Astrocyte of the cerebellum (primary cell): ENCODE measurements at regions not wholly inside any gene's neighbourhood (a gene's known extent, or its start where the extent isn't known, plus 50 kb on each side); places are given as distances from the start of the nearest gene placed in this dataset.

Experiments used
- DNase-seq: peaks from one replicate; pipeline ENCODE4 v3.0.0-alpha.2; 2011; ENCODE audit warnings: low read depth
- H3K4me3 ChIP-seq: 2 replicates; pipeline ENCODE4 v1.5.1; 2011; ENCODE audit warnings: mild to moderate bottlenecking, low read depth, low read length, moderate library complexity
- CTCF ChIP-seq: IDR thresholded peaks from 2 replicates; pipeline ENCODE4 v1.5.1; 2012; ENCODE audit warnings: low read length, low read depth, moderate library complexity, mild to moderate bottlenecking; ENCODE audit errors: missing control alignments
- in situ Hi-C: cut with HindIII; loops from 2 replicates; pipeline ENCODE4 v1.10.0; 2017; ENCODE audit warnings: low sequenced_read_pairs

DNA sequence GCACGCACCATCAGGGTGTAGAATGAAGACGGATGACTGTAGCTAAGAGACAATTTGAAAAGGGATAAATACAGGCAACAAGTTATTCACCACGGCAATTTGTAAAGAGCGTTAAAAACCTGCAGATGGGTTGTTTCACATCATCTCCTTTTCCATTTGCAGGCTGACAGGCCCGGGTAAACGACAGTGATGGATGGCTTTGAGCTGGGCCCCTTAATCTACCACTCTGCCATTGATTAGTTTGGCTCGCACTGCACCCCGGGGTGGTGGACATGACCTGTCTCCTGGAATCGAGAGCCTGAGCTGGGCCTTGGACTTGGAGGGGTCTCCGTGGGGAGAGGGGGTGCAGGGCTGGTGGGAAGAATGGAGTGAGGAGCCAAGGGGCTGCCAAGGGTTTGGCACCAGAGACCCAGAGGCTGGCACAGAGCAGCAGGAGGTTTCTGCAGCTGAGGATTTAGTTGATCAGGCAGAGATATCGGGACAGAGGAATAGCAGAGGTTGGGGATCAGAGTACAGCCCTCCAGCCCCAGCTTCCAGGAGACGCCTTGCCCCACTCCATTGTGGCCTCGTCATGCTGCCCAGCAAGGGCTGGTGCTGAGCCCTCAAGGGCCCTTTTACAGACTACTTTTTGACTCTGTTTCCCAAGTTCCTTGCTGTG lies 110.6 kb upstream of the NECTIN1 start:
- no peak for DNase-seq
- TF ChIP-seq CTCF, result no peak
- in situ Hi-C loops, result no loop called here
- H3K4me3 ChIP-seq, result no peak overlapping the region

GRCh38 chr11:119835753-119836152 lies 106.8 kb upstream of the NECTIN1 start:
- DNase-seq, result no peak
- no peak for TF ChIP-seq CTCF
- in situ Hi-C loops, result no loop called here
- H3K4me3 ChIP-seq, result no peak overlapping the region

DNA sequence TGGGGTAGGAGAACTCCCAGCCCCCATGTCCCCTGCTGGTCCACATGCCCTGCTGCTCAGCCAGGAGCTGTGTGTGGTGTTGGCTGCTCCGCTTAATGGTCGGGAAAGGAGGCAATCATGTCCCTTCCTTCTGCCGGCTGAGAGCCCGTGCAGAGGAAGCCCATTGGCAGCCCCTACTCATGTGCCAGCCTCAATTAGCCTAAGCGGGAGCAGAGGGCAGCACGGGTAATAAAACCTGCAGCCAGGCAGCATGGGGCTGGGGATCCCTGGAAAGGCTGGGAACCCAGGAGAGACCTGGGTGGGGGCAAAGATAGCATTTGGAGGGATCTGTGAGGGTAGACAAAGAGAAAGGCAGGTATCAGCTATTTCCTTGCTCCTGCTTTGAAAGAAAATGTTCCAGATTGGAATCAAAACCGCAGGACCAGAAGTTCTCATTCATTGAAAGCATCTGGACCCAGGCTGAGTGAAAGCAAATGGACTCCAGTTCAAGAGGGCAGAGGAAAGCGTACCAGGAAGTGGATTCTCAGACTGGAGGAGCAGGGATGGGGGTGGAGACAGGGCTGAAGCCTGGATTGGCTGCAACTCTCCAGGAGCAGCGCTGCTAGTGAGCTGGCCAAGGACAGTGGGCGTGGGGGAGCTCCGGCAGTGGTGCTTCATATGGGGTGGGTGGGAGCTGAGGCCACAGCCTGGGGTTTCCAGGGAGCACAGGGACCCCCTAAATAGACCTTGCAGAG lies 103.4 kb upstream of the NECTIN1 start:
- TF ChIP-seq CTCF, result no peak
- in situ Hi-C loops, result no loop called here
- no peak for DNase-seq
- no peak overlapping the region for H3K4me3 ChIP-seq

DNA sequence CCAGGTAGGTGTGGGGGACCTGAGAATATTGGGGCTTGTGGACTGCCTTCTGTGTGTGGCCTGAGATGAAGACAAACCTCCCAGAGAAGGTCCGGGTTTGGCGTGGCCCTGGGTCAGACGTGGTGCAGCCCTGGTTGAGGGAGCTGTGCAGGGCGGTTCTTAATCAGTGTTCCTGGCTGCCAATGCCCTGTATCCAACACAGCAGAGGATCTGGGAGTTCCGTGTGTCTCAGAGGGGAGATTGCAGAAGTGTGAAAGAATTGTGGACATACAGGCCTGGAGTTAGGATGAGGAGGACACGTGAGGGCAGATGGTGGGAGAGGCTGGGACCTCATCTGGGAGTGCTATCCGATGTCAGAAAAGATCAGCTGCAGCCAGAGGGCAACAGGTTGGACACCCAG lies 102.0 kb upstream of the NECTIN1 start:
- no peak overlapping the region for H3K4me3 ChIP-seq
- no peak for TF ChIP-seq CTCF
- no peak for DNase-seq
- in situ Hi-C loops, result no loop called here

DNA sequence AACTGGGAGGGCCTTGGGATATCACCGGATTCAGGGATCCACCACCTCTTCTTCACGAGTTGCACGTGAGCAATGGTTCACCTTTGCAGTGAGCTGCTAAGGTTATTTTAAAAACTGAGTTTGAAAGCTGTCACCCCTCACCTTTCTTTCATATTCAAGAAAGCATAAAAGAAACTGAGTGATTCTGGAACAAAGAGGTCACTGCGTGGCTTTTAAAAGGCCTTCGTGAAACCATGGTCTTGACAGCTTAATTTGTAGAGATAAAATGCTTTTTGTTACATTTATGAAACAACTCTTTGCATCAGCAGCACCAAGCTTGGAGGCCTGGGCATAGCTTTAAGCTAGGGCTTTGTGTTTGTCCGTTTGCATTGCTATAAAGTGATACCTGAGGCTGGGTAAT lies 101.4 kb upstream of the NECTIN1 start:
- DNase-seq, result no peak
- in situ Hi-C loops, result no loop called here
- no peak for TF ChIP-seq CTCF
- H3K4me3 ChIP-seq, result no peak overlapping the region

GRCh38 chr11:119829402-119829801 lies 100.4 kb upstream of the NECTIN1 start:
- in situ Hi-C loops, result no loop called here
- TF ChIP-seq CTCF, result no peak
- no peak for DNase-seq
- no peak overlapping the region for H3K4me3 ChIP-seq
